COLO829 (cell line): ENCODE measurements at regions not wholly inside any gene's neighbourhood (a gene's known extent, or its start where the extent isn't known, plus 50 kb on each side); places are given as distances from the start of the nearest gene placed in this dataset.
"Not testable (repeated sequence)": the region's sequence is repeated elsewhere in the genome, so short reads cannot be mapped to it uniquely, and the experiment has no call there.

Experiments used
- DNase-seq: peaks from one replicate; pipeline ENCODE4 v3.0.0; 2012; ENCODE audit warnings: low spot score

DNA sequence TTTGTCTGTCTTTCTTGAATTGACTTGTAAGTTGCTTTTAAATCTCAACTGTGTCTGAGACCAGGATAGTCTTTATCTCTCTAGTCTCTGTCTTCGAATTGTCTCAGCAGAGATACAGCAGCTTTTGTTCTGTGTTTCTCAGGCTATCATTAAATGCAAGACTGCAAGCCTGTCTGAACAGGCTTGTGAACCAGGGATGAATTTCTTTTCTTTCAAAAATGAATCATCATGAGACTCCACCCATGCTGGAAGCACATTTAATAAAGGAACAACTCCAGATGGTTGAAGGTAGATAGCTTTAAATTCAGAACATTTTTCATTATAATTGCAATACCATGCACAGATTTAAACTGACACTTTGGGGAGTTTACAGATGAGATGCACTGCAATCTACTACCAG lies 155.9 kb downstream of the SEC23IP start:
- DNase-seq, result no peak

DNA sequence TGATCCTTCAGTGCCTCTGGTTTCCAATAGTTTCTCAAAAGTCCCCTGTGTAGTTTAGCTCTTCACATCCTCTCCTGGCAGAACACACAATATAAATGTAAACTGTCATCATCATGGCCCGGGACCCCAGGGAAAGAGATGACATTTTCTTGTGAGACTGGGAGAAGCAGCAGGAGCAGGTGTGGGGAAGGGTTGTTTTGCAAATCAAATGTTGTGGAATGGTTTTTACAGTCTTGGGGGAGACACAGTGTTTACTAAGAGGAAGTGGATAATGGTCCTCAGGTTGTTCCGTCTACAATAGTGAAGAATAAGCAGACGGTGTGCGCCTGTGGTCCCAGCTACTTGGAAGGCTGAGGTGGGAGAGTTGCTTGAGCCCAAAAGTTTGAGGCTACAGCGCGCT lies 159.1 kb downstream of the SEC23IP start:
- no peak for DNase-seq

DNA sequence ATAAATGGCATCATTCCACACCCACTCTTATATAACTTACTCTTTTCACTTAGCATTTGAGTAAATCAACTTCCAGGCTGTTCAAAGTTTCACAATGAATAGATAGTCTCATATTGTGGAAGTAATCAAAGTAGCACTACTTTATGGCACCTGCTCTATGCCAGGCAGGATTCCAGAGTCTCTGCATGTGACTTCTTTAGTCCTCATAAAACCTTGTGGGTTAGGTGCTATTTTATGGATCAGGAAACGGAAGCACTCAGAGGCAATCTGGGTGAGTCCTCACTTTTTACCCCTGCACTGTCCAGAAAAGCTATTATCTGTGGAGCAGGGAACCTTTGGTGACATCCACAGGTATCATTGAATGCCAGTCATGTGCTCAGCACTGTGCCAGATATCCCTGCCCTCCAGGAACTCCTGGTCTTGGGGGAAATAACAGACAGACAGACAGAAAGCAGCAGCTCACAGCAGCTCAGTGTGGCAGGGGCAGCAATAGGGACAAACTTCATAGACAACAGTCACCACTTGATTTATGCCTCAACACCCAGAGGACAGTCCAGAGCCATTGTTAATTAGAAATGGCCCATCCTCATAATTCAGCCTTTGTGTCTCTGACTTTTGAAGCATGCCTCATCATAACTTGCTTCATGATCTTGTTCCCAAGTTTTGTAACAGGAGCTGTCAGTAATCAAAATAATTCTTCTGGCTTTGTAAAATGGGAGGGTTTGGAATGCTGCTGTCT lies 160.6 kb downstream of the SEC23IP start:
- DNase-seq, result no peak

DNA sequence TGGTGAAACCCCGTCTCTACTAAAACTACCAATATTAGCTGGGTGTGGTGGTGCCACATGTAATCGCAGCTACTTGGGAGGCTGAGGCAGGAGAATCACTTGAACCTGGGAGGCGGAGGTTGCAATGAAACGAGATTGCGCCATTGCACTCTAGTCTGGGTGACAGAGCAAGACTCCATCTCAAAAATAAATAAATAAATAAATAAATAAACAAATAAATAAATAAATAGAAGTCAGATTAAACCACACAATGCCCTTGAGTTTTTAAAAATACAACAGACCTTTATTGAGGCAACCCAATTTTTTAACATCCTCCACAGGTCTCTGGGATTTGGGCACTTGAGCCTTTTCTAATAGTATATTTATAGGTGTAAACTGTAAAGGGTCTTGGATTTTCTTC lies 167.3 kb downstream of the SEC23IP start:
- not testable (repeated sequence) for DNase-seq

DNA sequence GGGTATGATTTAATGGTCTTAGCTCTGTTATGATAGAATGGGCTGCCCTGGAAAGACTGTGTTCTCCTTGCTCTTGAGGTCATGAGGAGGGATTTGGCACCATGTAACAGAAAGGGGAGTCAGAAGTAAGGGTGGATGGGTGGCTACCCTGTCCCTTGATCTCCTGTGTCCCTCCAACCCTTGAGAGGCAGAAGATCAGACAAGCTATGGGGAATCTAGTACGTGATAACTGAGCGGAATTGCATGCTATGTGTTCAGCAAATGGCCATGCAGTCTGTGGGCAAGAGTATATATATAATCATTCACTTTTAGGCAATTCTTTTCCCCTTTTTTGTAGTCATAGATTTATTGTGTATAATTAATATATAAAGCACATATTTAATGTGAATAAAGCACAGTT lies 174.9 kb downstream of the SEC23IP start:
- no peak for DNase-seq

DNA sequence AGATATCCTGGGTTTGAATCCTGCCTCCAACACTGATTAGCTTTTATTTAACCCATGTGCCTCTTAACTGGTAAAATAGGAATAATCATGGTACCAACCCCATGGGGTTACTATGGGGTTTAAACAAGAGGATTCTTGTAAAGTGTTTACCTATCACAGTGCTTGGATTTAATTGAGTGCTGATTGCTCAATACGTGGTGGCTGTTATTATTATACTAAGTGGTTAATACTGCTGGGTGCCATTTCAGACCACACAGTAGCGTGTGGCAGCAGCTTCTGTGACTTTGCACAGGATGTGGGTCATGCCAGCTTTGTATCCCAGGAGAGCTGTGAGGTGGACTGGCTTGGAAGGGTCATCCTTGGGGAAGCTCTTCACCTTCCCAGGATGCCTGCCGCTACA lies 177.2 kb downstream of the SEC23IP start:
- DNase-seq, result no peak

DNA sequence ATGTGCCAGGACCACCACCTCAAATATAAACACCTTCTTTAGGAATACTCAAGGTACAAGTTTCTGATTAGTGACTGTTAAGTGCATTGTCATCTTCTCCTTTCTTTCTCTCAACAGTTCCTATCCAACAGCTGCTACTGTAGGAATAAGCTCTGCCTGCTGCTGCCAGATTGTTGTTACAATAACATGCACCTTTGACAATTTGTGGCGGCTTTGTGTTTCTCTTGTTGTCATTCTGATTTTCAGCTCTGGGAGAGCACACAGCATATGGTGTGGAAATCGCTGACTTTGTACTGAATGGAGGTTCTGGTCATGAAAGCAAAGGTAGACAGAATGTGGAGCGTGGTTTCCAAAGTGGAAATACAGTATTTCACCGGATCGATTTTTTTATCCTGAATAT lies 182.8 kb downstream of the SEC23IP start:
- no peak for DNase-seq

DNA sequence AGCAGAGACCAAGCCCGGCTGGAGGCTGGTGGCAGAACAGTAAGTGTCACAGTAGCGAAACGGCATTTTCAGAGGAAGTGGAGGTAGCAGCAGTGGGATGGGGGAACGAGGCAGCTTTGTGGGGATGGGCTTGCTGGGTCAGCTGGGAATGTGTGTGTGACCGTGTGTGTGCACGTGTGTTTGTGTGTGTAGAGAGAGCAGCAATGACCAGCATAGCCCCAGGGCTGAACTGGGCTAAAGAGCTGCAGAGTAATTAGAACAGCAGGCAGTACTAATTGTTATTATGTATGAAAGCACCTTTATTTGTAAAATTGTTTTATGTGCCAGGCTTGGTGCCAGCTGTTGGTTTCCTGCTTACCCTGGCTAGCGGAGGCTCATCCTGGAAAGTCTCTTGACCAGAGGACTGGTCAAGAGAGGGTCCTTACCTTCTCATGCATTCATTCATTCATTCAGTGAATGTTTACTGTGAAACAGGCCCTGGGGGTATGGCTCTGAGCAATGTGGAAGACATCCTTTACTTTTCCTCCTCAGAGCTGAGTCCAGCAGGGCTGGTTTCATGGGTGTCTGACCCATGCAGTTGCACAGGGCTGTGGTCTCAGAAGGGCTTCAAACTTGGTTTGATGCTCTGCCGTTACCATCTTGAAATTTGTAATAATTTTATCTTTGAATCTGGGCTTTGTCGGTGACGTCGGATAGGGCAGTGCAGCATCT lies 184.6 kb downstream of the SEC23IP start:
- no peak for DNase-seq

DNA sequence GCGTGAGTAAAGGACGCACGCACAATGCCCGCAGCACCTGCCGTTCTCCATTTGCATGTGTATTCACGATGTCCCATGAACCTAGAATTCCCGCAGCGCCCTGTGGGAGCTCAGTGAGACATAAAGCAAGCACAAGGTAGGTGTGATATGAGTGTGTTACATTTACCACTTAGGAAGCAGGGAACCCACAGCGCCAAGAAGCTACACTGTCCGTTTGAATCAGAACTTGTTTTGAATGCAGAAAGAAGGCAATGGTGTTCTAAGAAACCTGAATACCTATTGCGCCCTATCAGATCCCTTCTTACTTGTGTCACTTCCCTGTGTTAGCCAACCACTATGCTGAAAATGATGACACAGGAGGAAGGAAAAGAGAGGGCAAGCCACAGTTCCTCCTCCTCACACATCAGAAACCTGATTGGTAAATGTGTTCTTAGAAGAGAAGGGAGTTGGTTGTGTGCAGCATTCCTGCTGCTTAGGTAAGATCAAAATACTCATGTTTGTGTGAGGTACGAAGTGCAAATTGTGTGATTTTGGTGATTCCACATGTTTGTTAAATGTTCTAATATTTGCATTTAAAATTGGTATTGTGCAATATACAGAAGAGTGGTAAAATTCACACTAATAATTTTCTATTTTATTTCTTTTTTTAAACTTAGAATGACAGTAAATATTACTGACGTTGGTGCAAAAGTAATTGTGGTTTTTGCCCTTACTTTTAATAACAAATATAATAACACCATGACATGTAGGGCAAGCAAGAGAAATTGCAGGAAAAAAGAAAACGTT lies 185.4 kb downstream of the SEC23IP start:
- no peak for DNase-seq

DNA sequence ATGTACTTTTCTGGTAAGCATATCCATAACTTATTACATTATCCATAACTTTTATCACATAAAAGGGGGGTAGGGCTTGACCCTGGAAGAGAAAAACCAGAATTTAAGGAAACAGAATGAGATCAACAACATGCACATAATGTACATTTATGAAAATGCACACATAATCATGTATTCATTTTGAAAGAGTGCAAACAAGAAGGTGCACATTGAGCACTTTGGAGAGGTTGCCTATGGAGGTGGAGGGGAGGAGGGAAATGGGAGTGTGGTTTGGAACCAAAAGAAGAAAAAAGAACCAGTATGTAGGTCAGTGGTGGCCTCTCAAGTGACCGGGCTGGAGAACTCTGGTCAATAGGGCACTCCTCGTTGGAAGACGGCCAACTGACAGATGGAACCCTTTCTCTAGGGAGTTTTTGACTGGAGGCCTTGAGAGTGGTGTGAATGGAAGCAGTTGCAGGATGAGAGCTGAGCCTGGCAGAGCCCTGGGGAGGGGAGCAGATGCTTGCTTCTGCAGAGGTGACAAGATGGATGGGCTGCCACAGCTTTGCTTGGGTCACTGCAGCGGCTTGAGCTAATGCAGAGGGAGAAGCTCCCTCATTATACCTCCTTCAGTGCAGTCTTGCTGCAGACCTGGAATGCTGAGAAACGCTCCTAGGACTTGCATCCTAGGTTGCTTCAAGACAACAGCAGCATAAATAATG lies 192.7 kb downstream of the SEC23IP start:
- DNase-seq, result no peak

DNA sequence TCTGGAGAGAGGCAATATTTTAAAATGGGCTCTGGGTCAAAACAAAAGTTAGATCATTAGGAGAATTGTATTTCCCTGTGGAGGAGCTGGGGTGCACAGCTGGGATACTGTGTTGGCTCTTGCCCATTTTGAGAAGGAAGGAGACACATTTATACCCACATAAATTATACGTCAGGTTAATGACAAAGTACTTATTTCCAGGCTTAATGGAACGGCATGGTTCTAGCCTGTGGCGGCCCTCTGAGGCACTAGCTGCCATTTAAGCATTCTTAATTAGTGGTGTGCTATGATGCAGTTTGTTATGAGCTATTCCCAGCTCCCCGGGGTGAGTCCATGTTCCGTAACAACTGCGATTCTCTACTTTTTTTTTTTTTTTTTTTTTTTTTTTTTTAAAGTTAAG lies 193.5 kb downstream of the SEC23IP start:
- DNase-seq, result no peak

DNA sequence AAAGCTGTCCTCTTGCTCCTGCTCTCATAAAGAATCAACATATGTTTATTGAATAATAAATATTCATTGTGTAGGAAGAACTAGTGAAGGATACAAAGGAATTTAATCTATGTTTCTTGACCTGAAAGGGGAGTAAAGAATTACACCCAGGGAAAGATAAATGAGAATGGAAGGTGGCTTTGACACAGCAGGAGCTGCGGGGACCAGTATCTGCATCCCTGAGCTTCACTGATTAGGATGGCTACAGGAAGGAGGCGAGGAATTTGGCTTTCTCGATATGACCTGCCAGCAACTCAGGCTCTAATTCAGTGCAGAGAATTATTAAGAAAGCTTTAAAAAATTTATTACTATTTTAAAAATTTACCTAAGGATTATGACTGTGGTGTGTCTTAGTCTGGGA lies 194.6 kb downstream of the SEC23IP start:
- no peak for DNase-seq

DNA sequence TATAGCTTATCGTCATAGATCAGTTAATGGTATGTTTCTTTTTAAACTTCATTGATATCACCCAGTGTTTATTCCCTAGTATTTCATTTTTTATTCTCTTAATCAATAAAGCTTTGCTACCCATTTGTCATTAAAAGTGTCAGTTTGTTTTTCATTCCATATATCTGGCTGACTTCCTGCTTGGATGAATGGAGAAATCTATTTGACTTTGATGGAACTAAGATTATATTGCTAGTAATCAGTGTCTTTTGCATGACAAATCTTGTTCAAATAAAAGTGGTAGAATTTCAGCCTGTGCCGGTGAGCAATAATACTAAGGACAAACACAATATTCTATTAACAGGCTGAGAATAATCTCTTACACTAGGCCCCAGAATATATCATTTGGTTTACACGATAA lies 203.3 kb downstream of the SEC23IP start:
- no peak for DNase-seq

DNA sequence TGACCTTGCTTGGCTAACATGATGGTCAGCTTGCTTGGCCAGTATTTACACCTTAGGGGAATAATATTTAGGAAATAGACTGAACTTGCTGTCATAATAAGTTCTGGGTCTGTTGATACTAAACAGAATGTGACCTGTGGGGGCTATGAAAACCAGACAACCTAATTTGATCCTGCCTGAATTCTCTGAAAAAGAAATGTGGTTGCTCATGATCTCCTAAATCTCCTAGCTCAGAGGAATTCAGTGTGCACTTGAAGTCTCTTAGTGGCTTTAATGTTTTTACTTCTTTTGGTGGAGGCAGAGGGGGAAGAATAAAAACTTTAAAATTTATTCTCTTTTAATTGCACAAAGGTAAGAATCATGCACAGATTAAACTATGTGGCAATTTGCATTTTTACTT lies 205.2 kb downstream of the SEC23IP start:
- DNase-seq, result no peak

DNA sequence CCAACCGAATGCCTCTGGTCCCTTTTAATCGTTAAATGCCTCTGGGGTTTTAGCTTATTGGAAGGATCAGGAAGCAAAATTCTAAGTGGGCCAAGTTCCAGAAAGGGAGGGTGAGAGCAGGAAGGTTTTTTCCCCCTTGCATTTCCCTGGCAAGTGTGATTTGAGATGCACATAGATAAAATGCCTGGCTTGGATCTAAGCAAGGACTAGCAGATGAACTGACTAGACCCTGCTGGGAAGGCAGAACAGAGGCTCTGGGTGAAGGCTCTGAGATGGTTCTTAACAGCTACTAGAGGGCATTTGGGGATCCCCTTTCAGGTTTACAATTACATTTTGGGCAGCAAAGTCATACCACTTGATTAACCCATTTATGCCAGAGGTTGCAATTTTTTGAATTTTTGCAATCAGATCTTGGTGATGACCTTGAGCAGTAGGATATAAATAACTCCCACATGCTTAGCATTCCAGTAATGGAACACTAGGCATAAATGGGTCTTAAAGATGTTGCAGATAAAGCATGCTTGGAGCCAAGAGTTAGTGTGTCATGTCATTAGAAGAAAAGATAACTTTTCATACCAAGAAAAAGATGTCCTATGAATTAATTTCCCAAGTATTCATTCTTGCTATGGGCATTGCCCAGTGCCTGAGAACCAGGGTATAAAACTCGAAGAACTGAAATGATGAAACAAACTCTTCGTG lies 205.9 kb downstream of the SEC23IP start:
- DNase-seq, result no peak

DNA sequence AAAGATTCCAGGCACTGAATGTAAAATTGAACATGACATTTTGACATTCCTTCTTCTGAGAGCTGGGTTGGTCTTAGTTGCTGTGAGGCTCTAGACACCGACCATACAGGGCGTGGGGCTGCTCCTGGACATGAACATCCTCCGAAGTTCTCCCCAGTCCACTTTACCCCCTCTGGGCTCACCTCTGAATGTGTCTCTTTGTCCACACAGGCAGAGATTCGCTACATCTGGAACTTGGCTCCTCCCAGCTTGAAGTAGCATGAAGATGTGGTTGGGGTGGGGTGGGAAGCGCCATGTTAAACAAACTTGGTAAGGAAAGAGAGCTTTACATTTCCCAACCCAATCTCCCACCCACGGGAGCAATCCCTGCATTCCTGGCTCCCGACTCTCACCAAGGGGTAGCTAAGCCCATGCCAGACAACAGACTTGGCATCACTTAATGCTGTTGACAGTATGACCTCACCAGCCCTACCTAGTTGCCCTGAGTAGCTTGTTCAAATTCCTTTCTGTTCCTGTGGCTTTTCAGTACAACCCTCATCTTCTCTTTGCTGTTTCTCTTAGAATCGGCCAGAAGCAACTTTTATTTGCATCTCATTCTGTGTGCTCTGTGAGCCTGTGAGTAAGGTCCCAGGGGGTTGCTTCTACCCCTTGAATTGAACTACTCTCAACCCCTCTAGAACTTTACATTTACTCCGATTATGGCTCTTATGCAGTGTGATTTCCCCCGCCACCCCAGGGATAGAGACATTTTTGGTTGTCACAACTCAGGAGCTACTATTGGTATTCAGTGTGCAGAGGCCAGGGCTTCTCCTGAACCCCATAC lies 211.4 kb downstream of the SEC23IP start:
- no peak for DNase-seq

DNA sequence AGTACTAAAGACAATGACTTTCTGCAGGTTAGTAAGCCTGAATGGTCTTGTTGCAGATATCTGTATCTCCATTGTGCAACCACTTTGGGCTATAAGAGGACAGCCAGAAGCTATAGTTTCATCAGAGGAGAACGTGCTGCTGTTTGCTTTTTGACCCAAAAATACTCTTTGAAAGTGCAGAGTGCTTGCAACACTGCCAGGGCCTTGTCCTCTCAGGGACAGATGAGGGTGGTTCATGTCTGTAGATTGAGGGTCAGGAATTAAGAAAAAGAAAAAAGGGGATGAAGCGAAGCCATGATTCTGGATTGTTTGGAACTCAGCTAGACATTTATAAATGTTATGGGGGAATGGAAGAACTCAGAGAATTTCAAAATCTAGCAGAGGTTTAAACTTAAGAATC lies 212.5 kb downstream of the SEC23IP start:
- DNase-seq, result no peak

DNA sequence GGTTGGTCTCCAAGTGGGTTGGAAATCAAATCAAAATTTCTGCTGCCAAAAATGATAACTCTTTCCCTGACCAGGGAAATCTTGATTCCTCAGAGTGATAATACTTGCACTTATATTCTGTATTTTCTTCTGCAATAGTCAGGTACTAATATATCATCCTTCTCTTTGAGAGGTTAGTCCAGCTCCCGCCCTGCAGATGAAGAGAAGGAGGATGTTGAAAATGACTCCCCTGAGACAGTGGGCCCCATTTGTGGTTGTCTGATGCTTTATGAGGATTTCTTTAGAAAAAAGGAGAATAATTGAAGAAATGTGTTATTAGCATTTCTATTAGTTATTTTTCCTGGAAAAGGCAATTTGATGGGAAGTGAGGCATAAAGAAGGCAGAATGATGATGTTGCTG lies 213.0 kb downstream of the SEC23IP start:
- DNase-seq, result no peak

DNA sequence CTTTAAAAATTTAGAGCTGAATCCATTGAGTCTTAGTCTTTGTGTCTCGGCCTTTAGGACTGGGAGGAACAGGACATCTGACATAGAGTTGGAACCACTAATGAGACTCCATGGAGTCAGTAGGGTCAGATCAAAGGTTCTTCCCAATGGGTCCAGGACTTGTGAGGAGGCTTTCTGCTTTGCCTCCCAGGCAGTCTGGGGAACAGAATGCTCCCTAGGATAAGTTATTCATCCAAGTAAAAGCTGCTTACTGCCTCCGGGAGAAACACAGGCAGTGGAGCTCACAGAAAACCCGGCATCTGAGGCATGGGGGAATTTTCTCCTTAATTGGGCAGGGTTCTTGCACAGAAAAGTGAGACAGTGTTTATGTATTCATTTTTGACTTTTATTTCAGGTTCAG lies 216.4 kb downstream of the SEC23IP start:
- no peak for DNase-seq

DNA sequence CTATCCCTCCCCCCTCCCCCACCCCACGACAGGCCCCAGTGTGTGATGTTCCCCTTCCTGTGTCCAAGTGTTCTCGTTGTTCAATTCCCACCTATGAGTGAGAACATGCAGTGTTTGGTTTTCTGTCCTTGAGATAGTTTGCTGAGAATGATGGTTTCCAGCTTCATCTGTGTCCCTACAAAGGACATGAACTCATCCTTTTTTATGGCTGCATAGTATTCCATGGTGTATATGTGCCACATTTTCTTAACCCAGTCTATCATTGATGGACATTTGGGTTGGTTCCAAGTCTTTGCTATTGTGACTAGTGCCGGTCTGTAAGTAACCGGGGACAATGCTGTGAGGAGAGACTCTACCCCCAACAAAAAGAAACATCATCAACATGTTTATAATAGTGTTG lies 217.2 kb downstream of the SEC23IP start:
- not testable (repeated sequence) for DNase-seq

DNA sequence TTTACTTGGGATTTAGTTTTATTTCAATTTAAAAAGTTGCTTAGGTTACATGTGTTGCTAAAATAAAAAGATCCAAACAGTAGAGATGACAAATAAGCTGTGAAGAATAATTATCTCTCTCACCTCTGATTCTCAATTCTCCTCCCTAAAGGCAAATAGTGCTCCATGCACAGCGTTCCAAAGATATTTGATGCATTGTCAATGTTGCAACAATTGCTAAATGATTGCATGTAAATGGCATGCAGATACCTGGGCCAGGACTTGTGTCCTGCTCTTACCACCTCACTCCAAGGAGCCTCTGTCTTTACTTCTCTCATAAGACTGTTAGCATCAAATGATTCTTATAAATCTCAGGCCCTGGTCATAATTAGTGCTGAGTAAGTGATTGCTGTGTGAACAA lies 217.7 kb downstream of the SEC23IP start:
- no peak for DNase-seq
